HFFc6 (cell line): ENCODE measurements at regions not wholly inside any gene's neighbourhood (a gene's known extent, or its start where the extent isn't known, plus 50 kb on each side); places are given as distances from the start of the nearest gene placed in this dataset.

ENCODE experiments used
- DNase-seq: peaks from one replicate; pipeline ENCODE4 v3.0.0-alpha.2; 2018
- H3K27ac Mint-ChIP-seq: 2 replicates; pipeline ENCODE4 v1.8.0; 2020; ENCODE audit warnings: mild to moderate bottlenecking, mixed read lengths
- H3K27me3 Mint-ChIP-seq: 2 replicates; pipeline ENCODE4 v1.8.0; 2021; ENCODE audit warnings: mild to moderate bottlenecking, moderate library complexity, mixed read lengths; ENCODE audit not compliant: insufficient read depth
- H3K36me3 Mint-ChIP-seq: 2 replicates; pipeline ENCODE4 v1.8.0; 2021; ENCODE audit warnings: low read depth, mixed read lengths
- H3K4me1 Mint-ChIP-seq: 2 replicates; pipeline ENCODE4 v1.8.0; 2020; ENCODE audit warnings: low read depth, mixed read lengths
- H3K4me3 Mint-ChIP-seq: 2 replicates; pipeline ENCODE4 v1.8.0; 2020; ENCODE audit warnings: mild to moderate bottlenecking, moderate library complexity, mixed read lengths
- H3K9me3 Mint-ChIP-seq: 2 replicates; pipeline ENCODE4 v1.8.0; 2020; ENCODE audit warnings: mild to moderate bottlenecking, mixed read lengths
- TF ChIP-seq, protein P1 (sequence below): fragments of 200-600 bp; sonication (generic); IDR thresholded peaks from 2 replicates; pipeline ENCODE4 v1.5.0; 2021; ENCODE audit warnings: antibody characterized with exemption, mild to moderate bottlenecking

DNA sequence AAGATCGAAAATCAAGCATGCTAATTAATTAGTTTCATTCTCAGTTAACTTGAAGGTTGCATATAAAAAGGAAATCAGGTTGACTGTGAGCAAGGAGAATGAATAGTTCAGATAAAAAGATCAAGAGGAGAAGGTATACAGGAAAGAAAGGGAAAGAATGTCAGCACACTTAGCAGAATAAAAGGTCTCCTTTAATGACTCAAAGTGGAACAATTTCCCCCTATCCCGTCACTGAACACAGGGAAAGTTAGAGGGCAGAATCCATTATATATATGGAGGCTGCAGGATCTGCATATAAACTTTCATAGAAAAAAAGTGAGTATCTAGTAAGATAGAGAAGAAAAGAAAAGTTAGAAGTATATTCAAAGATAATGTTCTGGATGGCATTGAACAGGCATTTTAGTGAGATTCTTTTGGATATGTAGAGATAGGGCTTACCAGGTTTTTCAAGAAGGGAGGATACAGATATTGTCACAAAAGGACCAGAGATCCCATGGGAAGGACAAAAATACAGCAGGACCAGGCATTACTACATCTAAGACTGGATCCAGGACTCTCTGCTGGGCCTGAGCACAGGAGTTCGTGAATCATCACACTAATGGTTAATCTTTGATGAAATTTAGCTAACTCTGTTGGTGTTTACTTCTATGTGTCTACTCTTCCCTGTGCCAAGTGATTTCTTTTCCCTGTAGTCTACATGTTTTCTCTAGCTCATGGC, 988.2 kb upstream of the ARRDC3 start:
- DNase-seq, result no peak
- H3K27me3 Mint-ChIP-seq, result no peaks in the 10 kb centered on the region; the same call in 1 of the 2 replicates
- H3K4me1 Mint-ChIP-seq, result no peaks in the 10 kb centered on the region
- H3K36me3 Mint-ChIP-seq, result no peaks in the 10 kb centered on the region
- TF ChIP-seq, protein P1, sequence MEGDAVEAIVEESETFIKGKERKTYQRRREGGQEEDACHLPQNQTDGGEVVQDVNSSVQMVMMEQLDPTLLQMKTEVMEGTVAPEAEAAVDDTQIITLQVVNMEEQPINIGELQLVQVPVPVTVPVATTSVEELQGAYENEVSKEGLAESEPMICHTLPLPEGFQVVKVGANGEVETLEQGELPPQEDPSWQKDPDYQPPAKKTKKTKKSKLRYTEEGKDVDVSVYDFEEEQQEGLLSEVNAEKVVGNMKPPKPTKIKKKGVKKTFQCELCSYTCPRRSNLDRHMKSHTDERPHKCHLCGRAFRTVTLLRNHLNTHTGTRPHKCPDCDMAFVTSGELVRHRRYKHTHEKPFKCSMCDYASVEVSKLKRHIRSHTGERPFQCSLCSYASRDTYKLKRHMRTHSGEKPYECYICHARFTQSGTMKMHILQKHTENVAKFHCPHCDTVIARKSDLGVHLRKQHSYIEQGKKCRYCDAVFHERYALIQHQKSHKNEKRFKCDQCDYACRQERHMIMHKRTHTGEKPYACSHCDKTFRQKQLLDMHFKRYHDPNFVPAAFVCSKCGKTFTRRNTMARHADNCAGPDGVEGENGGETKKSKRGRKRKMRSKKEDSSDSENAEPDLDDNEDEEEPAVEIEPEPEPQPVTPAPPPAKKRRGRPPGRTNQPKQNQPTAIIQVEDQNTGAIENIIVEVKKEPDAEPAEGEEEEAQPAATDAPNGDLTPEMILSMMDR, result no peak
- H3K27ac Mint-ChIP-seq, result no peak overlapping the region
- no peak overlapping the region for H3K4me3 Mint-ChIP-seq
- H3K9me3 Mint-ChIP-seq, result no peaks in the 10 kb centered on the region; the same call in 1 of the 2 replicates

- Mint-ChIP-seq H3K4me3 (no peak overlapping the region), H3K9me3 (no peaks in the 10 kb centered on the region; the same call in 1 of the 2 replicates), H3K27me3 (no peaks in the 10 kb centered on the region; the same call in 1 of the 2 replicates), H3K27ac (no peak overlapping the region), H3K4me1 (no peaks in the 10 kb centered on the region), H3K36me3 (no peaks in the 10 kb centered on the region)
- DNase-seq, result no peak
- TF ChIP-seq, protein P1, result no peak
These were observed 986.9 kb upstream of the ARRDC3 start for GRCh38 chr5:92370032-92370431.

GRCh38 chr5:92369587-92369986, 986.5 kb upstream of the ARRDC3 start:
- TF ChIP-seq, protein P1, result no peak
- no peak for DNase-seq
- Mint-ChIP-seq H3K27me3 (no peaks in the 10 kb centered on the region; the same call in 1 of the 2 replicates), H3K36me3 (no peaks in the 10 kb centered on the region), H3K4me1 (no peaks in the 10 kb centered on the region), H3K27ac (no peak overlapping the region), H3K9me3 (no peaks in the 10 kb centered on the region; the same call in 1 of the 2 replicates), H3K4me3 (no peak overlapping the region)

DNA sequence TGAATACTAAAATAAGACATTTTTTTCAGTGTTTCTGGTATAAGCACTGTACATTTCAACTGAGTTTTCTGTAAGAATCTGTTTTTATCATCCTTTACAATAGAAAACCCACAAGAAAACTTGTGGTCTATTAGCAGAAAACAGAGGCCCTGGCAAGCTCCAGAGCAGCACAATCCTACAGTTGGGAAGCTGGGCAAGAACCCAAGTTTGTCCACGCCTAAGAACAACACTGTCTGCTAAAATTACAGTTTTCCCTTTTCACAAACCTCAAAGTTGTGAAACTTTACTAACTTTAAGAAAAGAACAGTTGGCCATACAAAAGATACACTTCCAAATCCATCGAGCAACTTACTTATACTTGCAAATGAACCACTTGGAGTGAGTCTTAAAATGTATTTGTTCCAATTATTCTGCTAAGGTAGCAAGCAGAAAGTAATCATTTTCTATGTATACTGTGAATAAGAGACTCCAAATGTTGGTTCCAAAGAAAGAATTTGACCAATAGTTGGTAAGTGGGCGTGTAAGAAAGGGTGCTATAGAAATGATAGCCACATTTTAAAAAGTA, 982.0 kb upstream of the ARRDC3 start:
- no peaks in the 10 kb centered on the region; the same call in 1 of the 2 replicates for H3K27me3 Mint-ChIP-seq
- TF ChIP-seq, protein P1, result no peak
- H3K4me3 Mint-ChIP-seq, result no peak overlapping the region
- H3K27ac Mint-ChIP-seq, result no peak overlapping the region
- H3K9me3 Mint-ChIP-seq, result no peaks in the 10 kb centered on the region; the same call in 1 of the 2 replicates
- no peaks in the 10 kb centered on the region for H3K36me3 Mint-ChIP-seq
- DNase-seq, result no peak
- no peaks in the 10 kb centered on the region for H3K4me1 Mint-ChIP-seq

GRCh38 chr5:92353107-92354030, 970.3 kb upstream of the ARRDC3 start:
- TF ChIP-seq, protein P1, result no peak
- Mint-ChIP-seq H3K9me3 (peaks cover 15% of the 10 kb centered on the region), H3K27me3 (no peaks in the 10 kb centered on the region), H3K4me3 (no peak overlapping the region), H3K4me1 (peaks cover 19% of the 10 kb centered on the region), H3K27ac (no peak overlapping the region; the same call in 1 of the 2 replicates), H3K36me3 (peaks cover 5% of the 10 kb centered on the region; the same call in 1 of the 2 replicates)
- peak; percentile 75 for DNase-seq
